OCI-LY7 (cell line): ENCODE measurements at regions not wholly inside any gene's neighbourhood (a gene's known extent, or its start where the extent isn't known, plus 50 kb on each side); places are given as distances from the start of the nearest gene placed in this dataset.

Experiments
- CTCF ChIP-seq: fragments of 200-600 bp; sonication (generic); conservative IDR thresholded peaks from 2 replicates; pipeline ENCODE4 v1.5.1; 2014; ENCODE audit warnings: mild to moderate bottlenecking, antibody characterized with exemption, low read length, moderate library complexity, mixed read lengths
- EZH2phosphoT487 ChIP-seq: fragments of 200-600 bp; sonication (generic); IDR thresholded peaks from 2 replicates; pipeline ENCODE4 v1.6.1; 2018; ENCODE audit warnings: low read depth, borderline replicate concordance, mild to moderate bottlenecking, mixed run types, antibody characterized with exemption, low read length, moderate library complexity, mixed read lengths

GRCh38 chr12:131231032-131231980, 277.6 kb downstream of the ADGRD1 start:
- TF ChIP-seq CTCF (no peak), EZH2phosphoT487 (no peak)
